ENCODE measurements at regions not wholly inside any gene's neighbourhood (a gene's known extent, or its start where the extent isn't known, plus 50 kb on each side); places are given as distances from the start of the nearest gene placed in this dataset.

GRCh38 chr2:193590831-193591230, 1396.1 kb upstream of the TMEFF2 start:
- Histone ChIP-seq H4K20me1 (ENCODE audit: insufficient read depth) (no peaks in the 10 kb centered on the region), H3K9me3 (ENCODE audit: control insufficient read depth in 1 of 2, insufficient read depth in 1 of 2, low read depth in 1 of 2, low read length in 2 of 2) (no peaks in the 10 kb centered on the region), H3K27me3 (ENCODE audit: insufficient read depth, low read length) (no peaks in the 10 kb centered on the region), H3K27ac (ENCODE audit: low read depth, low read length) (no peak overlapping the region), H2AFZ (ENCODE audit: low read depth, low read length, poor library complexity, severe bottlenecking) (no peak overlapping the region), H3K36me3 (ENCODE audit: control insufficient read depth in 1 of 2, insufficient read depth in 2 of 2, low read length in 2 of 2) (no peaks in the 10 kb centered on the region), H3K79me2 (ENCODE audit: insufficient read depth, low read length) (no peaks in the 10 kb centered on the region), H3K4me1 (ENCODE audit: control insufficient read depth in 1 of 2, insufficient read depth in 2 of 2, low read length in 2 of 2) (no peaks in the 10 kb centered on the region), H3K4me3 (replicated peaks in 1 of 2; ENCODE audit: low read depth in 1 of 2, low read length in 2 of 2) (no peak overlapping the region), H3K9me2 (ENCODE audit: insufficient read depth) (no peaks in the 10 kb centered on the region), H3K4me2 (ENCODE audit: low read length) (no peak overlapping the region), H3K9ac (ENCODE audit: low read length) (no peak overlapping the region)
- DNase-seq (ENCODE audit: low read depth, low spot score) (no peak), ATAC-seq (no peak)
- TF ChIP-seq, protein P1, sequence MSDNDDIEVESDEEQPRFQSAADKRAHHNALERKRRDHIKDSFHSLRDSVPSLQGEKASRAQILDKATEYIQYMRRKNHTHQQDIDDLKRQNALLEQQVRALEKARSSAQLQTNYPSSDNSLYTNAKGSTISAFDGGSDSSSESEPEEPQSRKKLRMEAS (IDR thresholded peaks at IDR 0.05): no peak
- TF ChIP-seq SRF (IDR thresholded peaks at IDR 0.05; ENCODE audit: low read depth) (no peak), CTCF (IDR thresholded peaks at IDR 0.05 in 2 of 3, conservative IDR thresholded peaks at IDR 0.05 in 1 of 3; ENCODE audit: borderline replicate concordance in 1 of 3, insufficient read depth in 1 of 3, low read depth in 2 of 3, low read length in 2 of 3) (no peak), JUND (IDR thresholded peaks at IDR 0.05) (no peak), FOSL1 (IDR thresholded peaks at IDR 0.05; ENCODE audit: low read depth) (no peak), EZH2phosphoT487 (IDR thresholded peaks at IDR 0.05; ENCODE audit: borderline replicate concordance) (no peak), RAD21 (IDR thresholded peaks at IDR 0.05; ENCODE audit: low read depth) (no peak), SIN3A (IDR thresholded peaks at IDR 0.05; ENCODE audit: low read depth) (no peak)
- BruUV-seq (replicated peaks): no TSS peak
- ChIA-PET POLR2A (no interaction called here), CTCF (no interaction called here), RAD21 (ENCODE audit: low non-redundant PET in 1 of 2, low total read pairs in 2 of 2, uncharacterized antibody in 2 of 2, unreplicated experiment in 2 of 2) (no interaction called here)
- intact Hi-C loops (cut with micrococcal nuclease): no loop called here

GRCh38 chr2:193584522-193584938, 1389.8 kb upstream of the TMEFF2 start:
- intact Hi-C loops (cut with micrococcal nuclease): loop anchor here (5.0 kb wide), 2 partner anchors 842 to 1392 kb away; partner anchors contain the start of gene TMEFF2
- Histone ChIP-seq H3K4me2 (ENCODE audit: low read length) (no peak overlapping the region), H3K9me2 (ENCODE audit: insufficient read depth) (no peaks in the 10 kb centered on the region), H3K27ac (ENCODE audit: low read depth, low read length) (no peak overlapping the region), H3K9me3 (ENCODE audit: control insufficient read depth in 1 of 2, insufficient read depth in 1 of 2, low read depth in 1 of 2, low read length in 2 of 2) (no peaks in the 10 kb centered on the region), H4K20me1 (ENCODE audit: insufficient read depth) (no peaks in the 10 kb centered on the region), H3K36me3 (ENCODE audit: control insufficient read depth in 1 of 2, insufficient read depth in 2 of 2, low read length in 2 of 2) (no peaks in the 10 kb centered on the region), H3K9ac (ENCODE audit: low read length) (no peak overlapping the region), H3K4me3 (replicated peaks in 1 of 2; ENCODE audit: low read depth in 1 of 2, low read length in 2 of 2) (no peak overlapping the region), H3K4me1 (ENCODE audit: control insufficient read depth in 1 of 2, insufficient read depth in 2 of 2, low read length in 2 of 2) (no peaks in the 10 kb centered on the region), H2AFZ (ENCODE audit: low read depth, low read length, poor library complexity, severe bottlenecking) (no peak overlapping the region), H3K27me3 (ENCODE audit: insufficient read depth, low read length) (no peaks in the 10 kb centered on the region), H3K79me2 (ENCODE audit: insufficient read depth, low read length) (no peaks in the 10 kb centered on the region)
- POLR2A ChIA-PET: no interaction called here
- BruUV-seq (replicated peaks): no TSS peak
- RAD21 ChIA-PET (ENCODE audit: low non-redundant PET in 1 of 2, low total read pairs in 2 of 2, uncharacterized antibody in 2 of 2, unreplicated experiment in 2 of 2): no interaction called here
- peak; percentile 15 for DNase-seq (ENCODE audit: low read depth, low spot score)
- ATAC-seq: peak; percentile 88
- CTCF ChIA-PET: interaction anchor here (0.6 to 2.3 kb wide), 16 partner anchors 8 to 1773 kb away, joined by 3 to 15 read pairs (median 4); no protein-coding TSS in a partner anchor
- TF ChIP-seq SIN3A (IDR thresholded peaks at IDR 0.05; ENCODE audit: low read depth) (no peak), RAD21 (IDR thresholded peaks at IDR 0.05; ENCODE audit: low read depth) (peak; percentile 57), CBX3 (IDR thresholded peaks at IDR 0.05; ENCODE audit: low read depth) (no peak), FOSL1 (IDR thresholded peaks at IDR 0.05; ENCODE audit: low read depth) (no peak), CTCF (IDR thresholded peaks at IDR 0.05 in 2 of 3, conservative IDR thresholded peaks at IDR 0.05 in 1 of 3; ENCODE audit: borderline replicate concordance in 1 of 3, insufficient read depth in 1 of 3, low read depth in 2 of 3, low read length in 2 of 3) (peak; percentile 20 to 57 (median 52); a peak in 4 of 6 replicates), POLR2A (IDR thresholded peaks at IDR 0.05; ENCODE audit: borderline replicate concordance, extremely low read depth, insufficient read depth, insufficient read length) (no peak), ZNF274 (IDR thresholded peaks at IDR 0.05; ENCODE audit: low read depth, low read length) (no peak), JUND (IDR thresholded peaks at IDR 0.05) (no peak), TCF7L2 (IDR thresholded peaks at IDR 0.05; ENCODE audit: borderline replicate concordance, extremely low read depth, insufficient read depth, insufficient read length) (no peak)

Data from HCT116 (cell line).